H1 (cell line): ENCODE measurements at regions not wholly inside any gene's neighbourhood (a gene's known extent, or its start where the extent isn't known, plus 50 kb on each side); places are given as distances from the start of the nearest gene placed in this dataset.

ENCODE experiments used
- EZH2 ChIP-seq: fragments of 200-600 bp; sonication (generic); IDR thresholded peaks from 2 replicates; pipeline ENCODE4 v1.7.1; 2012; ENCODE audit warnings: low read depth, mild to moderate bottlenecking, moderate library complexity, low read length, inconsistent platforms; ENCODE audit not compliant: severe bottlenecking
- POLR2A ChIP-seq, 2 experiments: IDR thresholded peaks; 1 replicate in 1 of 2; 2 replicates in 1 of 2; pipeline ENCODE4 v1.6.1; 2011; ENCODE audit warnings: low read depth in 2 of 2, low read length in 2 of 2, mild to moderate bottlenecking in 2 of 2; ENCODE audit errors: control extremely low read depth in 1 of 2
- RAD21 ChIP-seq, 2 experiments: IDR thresholded peaks in 1 of 2; conservative IDR thresholded peaks in 1 of 2; 2 replicates each; pipeline ENCODE4 v1.6.1; 2011; ENCODE audit warnings: low read depth in 2 of 2, low read length in 2 of 2, improper control_type of control experiment in 1 of 2, inconsistent platforms in 1 of 2, mild to moderate bottlenecking in 1 of 2, moderate library complexity in 1 of 2
- RBBP5 ChIP-seq: IDR thresholded peaks from 2 replicates; pipeline ENCODE4 v1.7.1; 2012; ENCODE audit warnings: low read depth, mild to moderate bottlenecking, inconsistent platforms, low read length, moderate library complexity, borderline replicate concordance
- SP2 ChIP-seq: IDR thresholded peaks from 2 replicates; pipeline ENCODE4 v1.6.1; 2012; ENCODE audit warnings: mild to moderate bottlenecking, low read length, inconsistent platforms
- TBP ChIP-seq: IDR thresholded peaks from 2 replicates; pipeline ENCODE4 v1.6.1; 2011; ENCODE audit warnings: low read depth, low read length, improper control_type of control experiment
- TF ChIP-seq, protein P1 (sequence below): IDR thresholded peaks from 2 replicates; pipeline ENCODE4 v1.6.1; 2011; ENCODE audit warnings: low read depth, mild to moderate bottlenecking, low read length; ENCODE audit not compliant: insufficient read depth
- TF ChIP-seq, protein P2 (sequence below), 3 experiments: IDR thresholded peaks; 1 replicate in 2 of 3; 2 replicates in 1 of 3; pipeline versions ENCODE4 v1.5.1 to v1.6.1; 2011; ENCODE audit warnings: low read length in 3 of 3, mild to moderate bottlenecking in 3 of 3, inconsistent platforms in 2 of 3, low read depth in 1 of 3, moderate library complexity in 1 of 3; ENCODE audit not compliant: insufficient read depth in 1 of 3; ENCODE audit errors: control extremely low read depth in 1 of 3
- TF ChIP-seq, protein P3 (sequence below): fragments of 300-600 bp; sonication (generic); IDR thresholded peaks from 2 replicates; pipeline ENCODE4 v1.7.1; 2012; ENCODE audit warnings: low read length, moderate library complexity, mild to moderate bottlenecking, inconsistent platforms; ENCODE audit not compliant: insufficient replicate concordance
- TF ChIP-seq, protein P4 (sequence below): IDR thresholded peaks from 2 replicates; pipeline ENCODE4 v1.6.1; 2012; ENCODE audit warnings: inconsistent platforms

DNA sequence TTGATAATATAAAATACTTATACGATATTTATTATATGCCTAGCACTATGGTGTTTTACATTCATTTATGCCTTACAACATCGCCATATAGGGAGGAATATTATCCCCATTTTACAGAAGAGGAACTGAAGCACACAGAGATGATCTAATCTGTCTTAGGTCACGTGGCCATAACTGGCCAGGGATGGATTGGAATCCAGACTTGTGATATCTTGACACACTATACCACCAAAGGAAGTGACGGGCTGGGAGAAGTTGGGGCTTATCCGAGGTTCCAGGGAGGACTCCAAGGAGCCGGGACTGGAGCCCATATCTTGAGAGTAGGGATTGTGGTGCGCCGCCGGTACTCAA lies 129.8 kb downstream of the TMEM174 start:
- TF ChIP-seq SP2: no peak
- TF ChIP-seq, protein P1, sequence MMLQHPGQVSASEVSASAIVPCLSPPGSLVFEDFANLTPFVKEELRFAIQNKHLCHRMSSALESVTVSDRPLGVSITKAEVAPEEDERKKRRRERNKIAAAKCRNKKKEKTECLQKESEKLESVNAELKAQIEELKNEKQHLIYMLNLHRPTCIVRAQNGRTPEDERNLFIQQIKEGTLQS: no peak
- TF ChIP-seq, protein P2, sequence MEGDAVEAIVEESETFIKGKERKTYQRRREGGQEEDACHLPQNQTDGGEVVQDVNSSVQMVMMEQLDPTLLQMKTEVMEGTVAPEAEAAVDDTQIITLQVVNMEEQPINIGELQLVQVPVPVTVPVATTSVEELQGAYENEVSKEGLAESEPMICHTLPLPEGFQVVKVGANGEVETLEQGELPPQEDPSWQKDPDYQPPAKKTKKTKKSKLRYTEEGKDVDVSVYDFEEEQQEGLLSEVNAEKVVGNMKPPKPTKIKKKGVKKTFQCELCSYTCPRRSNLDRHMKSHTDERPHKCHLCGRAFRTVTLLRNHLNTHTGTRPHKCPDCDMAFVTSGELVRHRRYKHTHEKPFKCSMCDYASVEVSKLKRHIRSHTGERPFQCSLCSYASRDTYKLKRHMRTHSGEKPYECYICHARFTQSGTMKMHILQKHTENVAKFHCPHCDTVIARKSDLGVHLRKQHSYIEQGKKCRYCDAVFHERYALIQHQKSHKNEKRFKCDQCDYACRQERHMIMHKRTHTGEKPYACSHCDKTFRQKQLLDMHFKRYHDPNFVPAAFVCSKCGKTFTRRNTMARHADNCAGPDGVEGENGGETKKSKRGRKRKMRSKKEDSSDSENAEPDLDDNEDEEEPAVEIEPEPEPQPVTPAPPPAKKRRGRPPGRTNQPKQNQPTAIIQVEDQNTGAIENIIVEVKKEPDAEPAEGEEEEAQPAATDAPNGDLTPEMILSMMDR (IDR thresholded peaks at IDR 0.05; ENCODE audit: control extremely low read depth in 1 of 3, insufficient read depth in 1 of 3, low read depth in 1 of 3, low read length in 3 of 3): no peak
- TF ChIP-seq POLR2A (IDR thresholded peaks at IDR 0.05; ENCODE audit: control extremely low read depth in 1 of 2, low read depth in 2 of 2, low read length in 2 of 2): no peak
- TF ChIP-seq TBP: no peak
- no peak for TF ChIP-seq RAD21 (IDR thresholded peaks at IDR 0.05 in 1 of 2, conservative IDR thresholded peaks at IDR 0.05 in 1 of 2; ENCODE audit: low read depth in 2 of 2, low read length in 2 of 2)
- TF ChIP-seq, protein P3, sequence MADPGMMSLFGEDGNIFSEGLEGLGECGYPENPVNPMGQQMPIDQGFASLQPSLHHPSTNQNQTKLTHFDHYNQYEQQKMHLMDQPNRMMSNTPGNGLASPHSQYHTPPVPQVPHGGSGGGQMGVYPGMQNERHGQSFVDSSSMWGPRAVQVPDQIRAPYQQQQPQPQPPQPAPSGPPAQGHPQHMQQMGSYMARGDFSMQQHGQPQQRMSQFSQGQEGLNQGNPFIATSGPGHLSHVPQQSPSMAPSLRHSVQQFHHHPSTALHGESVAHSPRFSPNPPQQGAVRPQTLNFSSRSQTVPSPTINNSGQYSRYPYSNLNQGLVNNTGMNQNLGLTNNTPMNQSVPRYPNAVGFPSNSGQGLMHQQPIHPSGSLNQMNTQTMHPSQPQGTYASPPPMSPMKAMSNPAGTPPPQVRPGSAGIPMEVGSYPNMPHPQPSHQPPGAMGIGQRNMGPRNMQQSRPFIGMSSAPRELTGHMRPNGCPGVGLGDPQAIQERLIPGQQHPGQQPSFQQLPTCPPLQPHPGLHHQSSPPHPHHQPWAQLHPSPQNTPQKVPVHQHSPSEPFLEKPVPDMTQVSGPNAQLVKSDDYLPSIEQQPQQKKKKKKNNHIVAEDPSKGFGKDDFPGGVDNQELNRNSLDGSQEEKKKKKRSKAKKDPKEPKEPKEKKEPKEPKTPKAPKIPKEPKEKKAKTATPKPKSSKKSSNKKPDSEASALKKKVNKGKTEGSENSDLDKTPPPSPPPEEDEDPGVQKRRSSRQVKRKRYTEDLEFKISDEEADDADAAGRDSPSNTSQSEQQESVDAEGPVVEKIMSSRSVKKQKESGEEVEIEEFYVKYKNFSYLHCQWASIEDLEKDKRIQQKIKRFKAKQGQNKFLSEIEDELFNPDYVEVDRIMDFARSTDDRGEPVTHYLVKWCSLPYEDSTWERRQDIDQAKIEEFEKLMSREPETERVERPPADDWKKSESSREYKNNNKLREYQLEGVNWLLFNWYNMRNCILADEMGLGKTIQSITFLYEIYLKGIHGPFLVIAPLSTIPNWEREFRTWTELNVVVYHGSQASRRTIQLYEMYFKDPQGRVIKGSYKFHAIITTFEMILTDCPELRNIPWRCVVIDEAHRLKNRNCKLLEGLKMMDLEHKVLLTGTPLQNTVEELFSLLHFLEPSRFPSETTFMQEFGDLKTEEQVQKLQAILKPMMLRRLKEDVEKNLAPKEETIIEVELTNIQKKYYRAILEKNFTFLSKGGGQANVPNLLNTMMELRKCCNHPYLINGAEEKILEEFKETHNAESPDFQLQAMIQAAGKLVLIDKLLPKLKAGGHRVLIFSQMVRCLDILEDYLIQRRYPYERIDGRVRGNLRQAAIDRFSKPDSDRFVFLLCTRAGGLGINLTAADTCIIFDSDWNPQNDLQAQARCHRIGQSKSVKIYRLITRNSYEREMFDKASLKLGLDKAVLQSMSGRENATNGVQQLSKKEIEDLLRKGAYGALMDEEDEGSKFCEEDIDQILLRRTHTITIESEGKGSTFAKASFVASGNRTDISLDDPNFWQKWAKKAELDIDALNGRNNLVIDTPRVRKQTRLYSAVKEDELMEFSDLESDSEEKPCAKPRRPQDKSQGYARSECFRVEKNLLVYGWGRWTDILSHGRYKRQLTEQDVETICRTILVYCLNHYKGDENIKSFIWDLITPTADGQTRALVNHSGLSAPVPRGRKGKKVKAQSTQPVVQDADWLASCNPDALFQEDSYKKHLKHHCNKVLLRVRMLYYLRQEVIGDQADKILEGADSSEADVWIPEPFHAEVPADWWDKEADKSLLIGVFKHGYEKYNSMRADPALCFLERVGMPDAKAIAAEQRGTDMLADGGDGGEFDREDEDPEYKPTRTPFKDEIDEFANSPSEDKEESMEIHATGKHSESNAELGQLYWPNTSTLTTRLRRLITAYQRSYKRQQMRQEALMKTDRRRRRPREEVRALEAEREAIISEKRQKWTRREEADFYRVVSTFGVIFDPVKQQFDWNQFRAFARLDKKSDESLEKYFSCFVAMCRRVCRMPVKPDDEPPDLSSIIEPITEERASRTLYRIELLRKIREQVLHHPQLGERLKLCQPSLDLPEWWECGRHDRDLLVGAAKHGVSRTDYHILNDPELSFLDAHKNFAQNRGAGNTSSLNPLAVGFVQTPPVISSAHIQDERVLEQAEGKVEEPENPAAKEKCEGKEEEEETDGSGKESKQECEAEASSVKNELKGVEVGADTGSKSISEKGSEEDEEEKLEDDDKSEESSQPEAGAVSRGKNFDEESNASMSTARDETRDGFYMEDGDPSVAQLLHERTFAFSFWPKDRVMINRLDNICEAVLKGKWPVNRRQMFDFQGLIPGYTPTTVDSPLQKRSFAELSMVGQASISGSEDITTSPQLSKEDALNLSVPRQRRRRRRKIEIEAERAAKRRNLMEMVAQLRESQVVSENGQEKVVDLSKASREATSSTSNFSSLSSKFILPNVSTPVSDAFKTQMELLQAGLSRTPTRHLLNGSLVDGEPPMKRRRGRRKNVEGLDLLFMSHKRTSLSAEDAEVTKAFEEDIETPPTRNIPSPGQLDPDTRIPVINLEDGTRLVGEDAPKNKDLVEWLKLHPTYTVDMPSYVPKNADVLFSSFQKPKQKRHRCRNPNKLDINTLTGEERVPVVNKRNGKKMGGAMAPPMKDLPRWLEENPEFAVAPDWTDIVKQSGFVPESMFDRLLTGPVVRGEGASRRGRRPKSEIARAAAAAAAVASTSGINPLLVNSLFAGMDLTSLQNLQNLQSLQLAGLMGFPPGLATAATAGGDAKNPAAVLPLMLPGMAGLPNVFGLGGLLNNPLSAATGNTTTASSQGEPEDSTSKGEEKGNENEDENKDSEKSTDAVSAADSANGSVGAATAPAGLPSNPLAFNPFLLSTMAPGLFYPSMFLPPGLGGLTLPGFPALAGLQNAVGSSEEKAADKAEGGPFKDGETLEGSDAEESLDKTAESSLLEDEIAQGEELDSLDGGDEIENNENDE: no peak
- TF ChIP-seq, protein P4, sequence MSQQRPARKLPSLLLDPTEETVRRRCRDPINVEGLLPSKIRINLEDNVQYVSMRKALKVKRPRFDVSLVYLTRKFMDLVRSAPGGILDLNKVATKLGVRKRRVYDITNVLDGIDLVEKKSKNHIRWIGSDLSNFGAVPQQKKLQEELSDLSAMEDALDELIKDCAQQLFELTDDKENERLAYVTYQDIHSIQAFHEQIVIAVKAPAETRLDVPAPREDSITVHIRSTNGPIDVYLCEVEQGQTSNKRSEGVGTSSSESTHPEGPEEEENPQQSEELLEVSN: no peak
- TF ChIP-seq RBBP5: no peak
- no peak for TF ChIP-seq EZH2
